GM19397 (cell line): ENCODE measurements at regions not wholly inside any gene's neighbourhood (a gene's known extent, or its start where the extent isn't known, plus 50 kb on each side); places are given as distances from the start of the nearest gene placed in this dataset.

Source experiments
- ATAC-seq: cut with Tn5 transposase; IDR thresholded peaks from one replicate; pipeline ENCODE4 v1.9.1; 2021; ENCODE audit warnings: mild to moderate bottlenecking, moderate library complexity; ENCODE audit not compliant: unreplicated experiment

DNA sequence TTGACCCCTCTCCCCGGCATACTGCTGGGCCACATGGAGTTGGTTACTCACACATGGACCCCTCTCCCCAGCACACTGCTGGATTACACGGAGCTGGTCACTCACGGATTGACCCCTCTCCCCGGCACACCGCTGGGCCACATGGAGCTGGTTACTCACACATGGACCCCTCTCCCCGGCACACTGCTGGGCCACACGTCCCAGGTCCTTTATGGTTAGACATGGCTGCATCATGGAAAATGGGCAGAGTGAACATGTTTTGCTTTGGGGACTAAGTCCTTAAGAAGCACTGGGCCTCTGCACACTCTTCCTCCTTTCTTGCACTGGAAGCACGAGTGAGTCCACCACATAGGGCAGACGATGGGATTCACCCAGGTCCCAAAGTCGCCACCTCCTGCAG is 102.1 kb upstream of the SHH start:
- ATAC-seq, result no peak

DNA sequence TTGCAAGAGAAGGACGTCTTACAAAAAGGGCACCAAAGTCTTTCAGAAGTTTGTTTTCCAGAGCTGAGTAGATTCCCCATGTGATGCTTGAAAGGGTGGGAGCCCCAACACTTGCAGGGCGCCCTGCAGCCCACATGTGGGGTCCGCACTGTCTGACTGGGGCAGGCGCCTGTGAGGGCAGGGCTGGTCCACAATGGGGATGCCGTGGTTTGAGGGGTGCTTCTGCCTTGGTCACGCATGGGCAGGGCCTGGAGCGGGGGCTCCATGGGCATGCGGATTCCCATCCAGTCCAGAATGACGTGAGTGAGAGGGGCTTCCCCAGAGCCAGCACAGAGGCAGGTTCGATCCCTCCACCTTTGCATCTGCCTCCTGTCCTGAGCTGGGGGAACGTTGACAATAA is 101.5 kb upstream of the SHH start:
- ATAC-seq, result no peak

DNA sequence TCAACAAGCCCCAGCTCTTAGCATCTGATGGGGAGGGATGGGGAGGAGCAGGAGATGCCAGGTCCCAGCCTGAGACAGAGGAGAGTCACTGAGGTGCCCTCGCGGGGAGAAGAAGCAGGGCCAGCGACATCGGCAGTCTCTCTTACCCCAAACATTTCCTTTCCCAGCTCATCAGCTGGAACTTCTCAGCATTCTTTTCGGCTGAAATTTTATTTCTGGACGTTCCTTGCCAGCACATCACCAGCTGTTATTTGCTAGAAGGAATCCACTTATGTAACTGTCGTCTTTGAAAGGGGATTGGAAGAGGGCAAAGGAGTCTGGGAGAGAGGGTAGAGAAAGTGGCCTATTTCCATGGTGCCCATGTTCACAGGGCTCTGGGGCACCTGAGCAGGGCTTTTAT is 101.0 kb upstream of the SHH start:
- no peak for ATAC-seq

DNA sequence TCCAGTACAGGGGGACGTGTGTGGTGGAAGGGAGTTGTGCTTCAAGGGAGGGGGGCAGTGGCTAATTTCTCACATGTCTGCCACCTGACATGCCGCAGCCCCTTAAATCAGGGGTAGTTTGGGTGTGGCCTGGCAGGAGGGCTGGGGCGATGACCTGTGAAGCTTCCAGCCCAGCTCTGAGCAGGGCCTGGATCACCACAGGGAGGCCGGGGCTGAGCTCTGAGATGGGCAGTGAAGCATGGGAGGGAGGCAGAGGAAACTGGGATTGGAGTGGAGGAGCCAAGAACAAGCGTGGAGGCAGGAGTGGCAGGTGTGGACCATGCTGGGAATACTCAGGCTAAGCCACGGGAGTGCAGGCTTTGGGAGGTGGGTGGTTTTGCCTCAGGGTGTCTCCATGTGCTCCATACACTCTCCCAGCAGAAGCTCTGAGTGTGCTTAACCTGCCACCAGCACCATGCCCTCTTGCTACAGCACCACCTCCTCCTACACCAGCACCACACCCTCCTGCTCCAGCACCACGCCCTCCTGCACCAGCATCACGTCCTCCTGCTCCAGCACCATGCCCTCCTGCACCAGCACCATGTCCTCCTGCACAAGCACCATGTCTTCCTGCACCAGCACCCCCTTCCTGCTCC is 99.3 kb upstream of the SHH start:
- ATAC-seq, result no peak

DNA sequence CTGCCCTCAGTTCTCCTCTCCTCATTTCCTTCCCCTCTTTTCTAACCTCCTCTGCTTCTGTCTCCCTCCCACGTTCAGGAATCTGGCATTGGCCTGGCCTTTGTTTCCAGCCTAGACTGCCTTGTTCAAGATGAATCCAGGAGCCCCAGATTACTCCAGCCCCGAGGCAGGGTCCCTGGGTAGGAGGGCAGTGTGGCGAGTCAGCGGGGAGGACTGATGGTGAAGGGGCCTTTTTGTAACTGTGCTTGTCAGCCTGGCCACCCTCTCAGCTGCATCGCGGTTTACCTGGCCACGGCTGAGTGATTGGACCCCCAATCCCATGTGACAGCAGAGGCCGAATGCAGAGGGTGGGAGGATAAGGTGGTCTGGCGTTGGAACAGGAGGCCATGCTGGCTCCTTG is 96.1 kb upstream of the SHH start:
- ATAC-seq, result no peak

DNA sequence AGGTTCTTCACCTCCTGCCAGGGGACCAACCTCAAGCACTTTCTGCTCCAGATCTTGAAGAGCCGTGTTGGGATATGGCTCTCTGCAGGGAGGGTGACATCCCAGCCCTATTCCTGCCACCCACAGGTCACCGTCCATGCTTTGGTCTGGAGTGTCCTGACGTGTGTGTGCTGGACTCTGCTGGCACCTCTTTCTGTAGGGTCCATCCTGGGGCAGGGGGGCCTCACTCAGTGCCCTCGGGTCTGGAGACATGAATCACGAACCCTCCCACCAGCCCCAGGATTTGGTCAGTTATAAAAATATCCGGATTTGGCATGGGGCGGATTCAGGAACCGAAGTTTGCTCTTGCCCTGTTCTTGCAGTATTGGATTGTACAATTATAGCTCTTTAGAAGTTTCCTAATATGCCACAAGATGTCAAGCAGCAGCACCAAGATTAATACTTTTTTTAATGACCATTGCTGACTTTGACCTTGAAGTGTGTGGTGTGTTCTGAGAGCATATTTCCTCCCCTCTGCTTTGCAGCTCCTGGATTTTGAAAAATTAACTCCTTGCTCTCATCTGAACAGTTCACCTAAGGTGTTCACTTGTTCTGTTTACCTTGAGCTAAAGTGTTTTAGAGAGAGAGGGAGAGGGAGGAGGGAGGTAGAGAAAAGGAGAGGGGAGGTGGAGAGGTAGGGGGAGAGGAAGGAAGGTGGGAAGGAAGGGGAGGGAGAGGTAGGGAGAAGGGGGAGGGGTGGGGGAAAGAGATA is 95.4 kb upstream of the SHH start:
- ATAC-seq, result no peak

DNA sequence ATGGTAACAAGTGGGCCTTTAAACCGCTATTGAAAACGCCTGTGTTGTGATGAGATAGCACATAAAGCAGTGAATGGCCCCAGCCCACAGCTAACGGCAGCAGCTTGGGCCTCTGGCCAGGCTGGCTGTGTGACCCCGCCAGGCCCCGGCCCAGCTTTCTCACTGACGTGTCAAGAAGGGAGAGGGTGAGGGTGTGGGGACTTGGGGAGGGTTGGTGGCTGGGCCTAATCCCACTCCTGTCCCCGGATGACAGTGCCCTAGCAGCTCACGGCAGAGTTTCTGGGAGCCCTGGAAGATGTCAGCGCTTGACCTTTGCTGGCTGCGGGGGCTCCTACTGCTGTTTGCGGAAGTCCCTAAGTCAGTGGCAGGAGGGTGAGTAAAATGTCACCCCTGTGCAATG is 88.9 kb upstream of the SHH start:
- no peak for ATAC-seq

DNA sequence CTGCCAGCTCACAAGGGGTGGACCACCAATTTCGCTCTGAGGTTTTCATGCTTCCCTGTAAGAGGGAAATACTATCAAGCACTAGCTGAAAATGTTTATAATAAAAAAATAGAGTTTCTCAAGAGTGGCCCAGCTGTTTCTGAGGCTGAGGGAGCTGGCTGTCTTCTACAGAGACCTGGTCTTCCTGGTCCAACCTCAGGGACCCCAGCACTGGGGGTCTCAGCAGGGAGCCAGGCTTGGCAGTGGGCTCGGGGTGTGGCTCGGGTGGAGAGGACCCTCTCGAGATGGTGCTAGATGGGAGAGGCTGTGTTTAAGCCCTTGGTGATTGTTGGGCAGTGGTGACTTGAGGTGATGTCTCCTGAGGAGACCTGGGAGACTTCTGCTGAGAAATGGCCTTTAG is 87.3 kb upstream of the SHH start:
- no peak for ATAC-seq

DNA sequence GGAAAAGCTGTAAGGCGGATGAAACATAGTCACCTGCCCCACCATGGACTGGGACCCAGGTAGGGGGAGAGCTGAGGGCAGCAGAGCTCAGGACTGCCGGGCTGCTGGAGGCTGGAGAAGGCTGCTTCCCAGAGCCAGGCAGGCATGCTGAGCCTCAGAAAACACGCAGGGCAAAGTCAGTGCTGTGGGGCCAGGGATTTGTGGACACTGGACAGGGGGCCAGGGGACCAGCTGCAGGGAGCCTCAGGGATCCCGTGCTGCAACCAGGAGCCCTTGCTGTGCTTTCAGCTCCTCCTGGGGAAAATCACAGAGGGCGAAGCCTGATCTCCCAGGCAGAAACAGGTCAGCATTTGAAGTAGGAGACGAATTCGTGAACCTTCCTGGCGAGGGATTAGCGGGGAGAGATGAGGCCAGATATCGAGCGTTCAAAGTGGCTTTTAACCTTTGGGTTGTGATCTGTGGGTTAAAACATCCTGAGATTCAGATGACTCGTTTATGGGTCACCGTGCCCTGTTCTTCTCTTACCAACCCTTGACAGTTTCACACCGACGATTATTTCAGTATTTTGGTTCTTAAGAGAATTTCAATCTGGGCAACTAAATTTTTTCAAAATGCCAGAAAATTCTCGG is 85.6 kb upstream of the SHH start:
- no peak for ATAC-seq

DNA sequence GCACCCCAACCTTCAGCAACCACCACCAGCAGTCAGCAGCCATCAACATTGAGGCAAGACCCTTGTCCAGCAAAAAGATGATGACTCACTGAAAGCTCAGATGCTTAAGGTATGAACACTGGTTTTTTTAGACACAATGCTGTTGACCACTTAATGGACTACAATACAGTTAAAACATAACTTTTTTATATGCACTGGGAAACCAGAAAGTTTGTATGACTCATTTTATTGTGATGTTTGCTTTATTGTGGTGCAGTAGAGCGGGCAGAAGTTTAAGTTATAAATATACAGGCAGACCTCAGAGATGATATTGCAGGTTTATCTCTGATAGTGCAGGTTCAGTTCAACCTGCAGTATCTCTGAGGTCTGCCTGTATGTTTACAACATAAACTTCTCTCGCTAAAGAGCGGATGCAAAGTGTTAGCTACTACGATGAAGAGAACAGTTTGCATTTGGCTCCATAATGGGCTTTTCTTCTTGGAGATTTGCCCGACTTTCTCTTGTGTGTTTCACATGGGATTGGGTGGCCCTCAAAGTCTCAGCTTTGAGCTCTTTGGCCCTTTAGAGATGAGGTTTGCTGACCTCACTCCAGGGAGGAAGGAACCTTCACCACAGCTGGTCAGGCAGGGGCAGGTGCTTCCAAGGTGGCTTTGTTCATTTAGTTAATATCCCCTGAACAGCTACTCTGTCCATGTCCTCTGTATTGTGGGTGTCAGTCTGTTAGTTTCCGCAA is 84.4 kb upstream of the SHH start:
- ATAC-seq, result no peak

DNA sequence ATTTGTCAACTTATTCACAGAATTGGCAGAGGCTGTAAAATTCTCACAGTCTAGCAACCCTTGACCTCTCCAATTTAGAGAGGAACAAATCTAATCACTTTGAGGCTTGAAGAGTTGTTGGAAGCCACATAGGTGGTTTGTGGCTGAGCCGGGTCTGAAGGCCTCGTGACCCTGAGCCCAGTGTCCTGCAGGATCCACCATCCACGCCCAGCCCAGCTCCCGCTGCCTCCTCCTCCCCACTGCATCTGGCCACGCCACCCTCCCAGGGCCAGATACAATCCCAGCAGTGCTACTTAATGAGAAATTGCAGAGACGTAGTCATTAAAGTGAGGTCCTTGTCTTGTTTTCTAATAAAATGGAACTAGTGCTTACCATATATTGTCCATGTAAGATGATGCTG is 81.4 kb upstream of the SHH start:
- no peak for ATAC-seq

DNA sequence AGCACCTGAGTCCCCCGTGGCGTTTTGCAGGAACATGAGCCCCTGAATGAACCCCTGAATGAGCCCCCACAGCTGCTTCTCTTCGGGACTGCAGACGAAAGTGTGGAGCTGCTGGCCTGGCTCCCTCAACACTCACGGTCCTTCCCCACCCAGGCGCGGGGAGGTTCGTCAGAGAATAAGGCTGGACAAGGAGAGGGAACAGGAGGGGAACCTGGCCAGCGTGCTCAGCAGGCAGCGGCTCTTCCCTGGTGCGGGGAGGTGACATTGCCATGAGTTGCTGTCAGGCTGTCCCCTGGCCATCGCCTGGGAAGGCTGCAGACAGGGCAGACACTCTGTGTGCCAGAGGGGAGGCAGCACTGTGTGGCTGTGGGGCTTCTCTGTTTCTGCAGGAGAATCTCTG is 80.9 kb upstream of the SHH start:
- no peak for ATAC-seq

DNA sequence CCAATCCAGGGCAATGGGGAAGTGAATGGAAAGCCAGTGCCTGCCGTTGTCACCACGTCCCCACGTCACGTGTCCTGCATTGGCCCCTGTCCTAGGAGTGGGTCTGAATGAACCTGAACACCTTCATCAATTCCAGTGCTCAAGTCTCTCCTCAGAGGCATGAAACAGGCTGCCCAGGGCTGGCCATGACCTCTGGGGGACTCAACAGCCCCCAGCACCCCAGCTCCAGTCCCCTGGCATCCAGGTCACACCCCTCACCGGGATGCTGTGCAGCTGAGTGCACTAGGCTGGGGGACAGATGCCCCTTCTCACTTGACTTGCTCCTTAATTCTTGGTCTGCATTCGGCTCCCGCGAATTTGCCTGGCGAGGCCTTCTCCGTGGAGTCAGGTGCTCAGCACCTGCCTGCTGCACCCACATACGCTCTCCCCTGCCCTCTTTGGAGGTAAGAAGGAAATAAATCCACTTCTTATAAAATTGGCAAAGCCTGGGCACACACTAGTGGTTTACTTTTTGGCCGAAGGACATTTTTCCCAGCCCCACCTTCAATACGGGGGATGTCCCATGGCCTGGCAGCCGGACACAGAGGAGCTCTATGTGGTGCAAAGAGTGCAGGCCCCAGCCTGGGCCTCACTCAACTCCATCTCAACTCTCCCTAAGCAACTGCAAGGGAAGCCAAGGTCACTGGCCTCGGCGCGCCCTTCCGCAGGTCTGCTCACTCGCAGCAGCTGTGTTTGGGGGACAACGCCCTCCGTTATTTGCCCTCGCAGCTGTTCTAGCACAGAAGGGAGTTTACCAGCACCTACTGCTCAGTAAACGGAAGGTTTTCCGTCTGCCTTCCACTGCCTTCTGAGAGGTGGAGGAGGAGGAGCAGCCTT is 77.6 kb upstream of the SHH start:
- no peak for ATAC-seq

DNA sequence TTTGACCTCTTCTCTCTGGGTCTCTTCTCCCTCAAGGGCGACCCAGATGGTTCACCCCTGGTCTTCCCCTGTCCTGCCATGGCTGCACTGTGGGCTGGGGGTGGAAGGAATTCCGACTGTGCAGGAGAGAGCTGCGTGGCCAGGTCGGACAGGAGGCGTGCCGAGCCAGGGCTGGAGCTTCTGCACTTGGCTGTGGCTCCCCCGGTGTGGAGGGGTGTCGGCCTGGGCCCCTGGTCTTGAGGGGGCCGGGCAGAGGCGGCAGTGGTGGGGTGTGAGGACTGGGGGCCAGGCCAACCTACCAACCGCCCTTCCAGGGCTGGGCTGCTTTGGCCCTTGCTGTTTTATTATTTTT is 74.9 kb upstream of the SHH start:
- ATAC-seq, result no peak

DNA sequence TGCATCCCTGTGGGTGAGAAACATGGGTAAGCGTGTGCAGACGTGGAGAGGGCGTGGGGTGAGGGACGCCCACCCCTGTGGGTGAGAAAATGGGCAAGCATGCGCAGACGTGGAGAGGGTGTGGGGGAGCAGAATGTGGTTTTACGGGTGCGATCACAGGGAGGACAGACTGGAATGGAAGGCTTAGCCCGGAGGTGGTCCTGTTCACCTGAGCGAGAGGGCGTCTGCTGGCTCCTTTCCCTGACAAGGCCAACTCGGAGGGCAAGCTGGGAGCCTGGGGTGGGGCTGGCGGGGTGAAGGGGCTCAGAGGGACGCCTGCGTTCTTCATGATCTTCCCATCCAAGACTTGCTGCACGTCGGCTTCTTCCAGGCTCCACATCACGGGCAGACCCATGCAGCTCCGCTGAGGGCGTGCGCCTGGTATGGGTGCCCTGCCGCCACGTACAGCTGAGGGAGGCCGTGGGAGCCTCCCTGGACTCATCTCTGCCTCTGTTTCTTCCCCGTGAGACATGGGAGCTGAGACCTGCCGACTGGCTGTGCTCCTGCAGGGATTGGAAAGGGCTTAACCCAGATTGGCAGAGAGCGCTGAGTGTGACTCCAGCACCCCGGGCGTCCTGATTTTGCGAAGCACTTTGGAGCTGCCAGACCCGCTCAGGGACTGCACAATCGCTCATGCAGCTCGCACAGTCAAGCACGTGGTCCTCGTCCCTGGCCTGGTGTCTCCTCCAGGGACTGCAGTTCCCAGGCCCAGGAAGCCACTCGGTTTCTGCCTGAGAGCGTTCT is 74.3 kb upstream of the SHH start:
- no peak for ATAC-seq

DNA sequence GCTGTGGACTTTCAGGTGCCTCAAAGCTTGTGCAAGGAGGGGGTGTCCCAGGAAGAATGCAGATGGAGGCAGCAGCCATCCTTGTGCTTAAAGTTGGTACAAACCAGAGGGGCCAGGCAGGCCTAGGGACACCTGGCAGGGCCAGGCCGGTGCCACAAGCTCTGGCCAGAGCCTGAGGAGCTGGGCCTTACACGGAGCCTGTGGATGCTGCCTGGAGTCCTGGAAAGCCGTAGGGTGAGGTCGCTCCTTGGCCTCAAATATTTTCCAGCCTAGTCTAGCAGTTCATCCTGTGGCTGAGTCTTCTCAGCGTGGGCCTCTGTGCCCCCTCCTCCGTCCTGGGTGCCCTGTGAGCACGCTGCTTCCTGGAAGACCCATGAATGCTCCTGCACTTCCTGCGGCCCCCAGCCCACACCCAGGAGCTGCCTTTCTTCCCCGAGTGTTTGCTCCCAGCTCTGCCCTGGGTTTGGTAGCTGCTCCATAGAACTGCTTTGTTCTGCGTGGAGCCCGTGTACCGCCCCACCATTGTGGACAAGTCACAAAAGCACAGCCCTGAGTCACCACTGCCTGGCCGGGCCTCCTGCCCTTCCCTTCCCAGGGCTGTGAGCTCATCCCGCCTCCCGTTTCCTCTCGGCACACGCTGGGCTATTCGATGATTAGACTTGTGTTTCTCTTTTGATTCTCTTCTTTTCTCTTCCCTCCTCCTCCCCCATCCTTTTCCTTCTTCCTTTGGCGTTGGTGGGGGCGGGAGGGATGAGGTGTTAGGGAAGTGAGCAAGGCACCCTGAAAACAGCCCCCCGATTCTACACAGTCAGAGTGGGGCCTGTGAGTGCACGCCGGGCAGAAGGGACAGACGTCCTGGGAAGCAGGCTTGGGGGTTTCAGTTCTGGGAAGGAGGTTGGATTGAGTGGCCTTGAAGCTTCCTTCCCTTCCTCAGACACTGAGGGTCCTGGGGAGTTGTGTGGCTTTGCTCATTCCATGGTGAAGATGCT is 73.2 kb upstream of the SHH start:
- ATAC-seq, result no peak

DNA sequence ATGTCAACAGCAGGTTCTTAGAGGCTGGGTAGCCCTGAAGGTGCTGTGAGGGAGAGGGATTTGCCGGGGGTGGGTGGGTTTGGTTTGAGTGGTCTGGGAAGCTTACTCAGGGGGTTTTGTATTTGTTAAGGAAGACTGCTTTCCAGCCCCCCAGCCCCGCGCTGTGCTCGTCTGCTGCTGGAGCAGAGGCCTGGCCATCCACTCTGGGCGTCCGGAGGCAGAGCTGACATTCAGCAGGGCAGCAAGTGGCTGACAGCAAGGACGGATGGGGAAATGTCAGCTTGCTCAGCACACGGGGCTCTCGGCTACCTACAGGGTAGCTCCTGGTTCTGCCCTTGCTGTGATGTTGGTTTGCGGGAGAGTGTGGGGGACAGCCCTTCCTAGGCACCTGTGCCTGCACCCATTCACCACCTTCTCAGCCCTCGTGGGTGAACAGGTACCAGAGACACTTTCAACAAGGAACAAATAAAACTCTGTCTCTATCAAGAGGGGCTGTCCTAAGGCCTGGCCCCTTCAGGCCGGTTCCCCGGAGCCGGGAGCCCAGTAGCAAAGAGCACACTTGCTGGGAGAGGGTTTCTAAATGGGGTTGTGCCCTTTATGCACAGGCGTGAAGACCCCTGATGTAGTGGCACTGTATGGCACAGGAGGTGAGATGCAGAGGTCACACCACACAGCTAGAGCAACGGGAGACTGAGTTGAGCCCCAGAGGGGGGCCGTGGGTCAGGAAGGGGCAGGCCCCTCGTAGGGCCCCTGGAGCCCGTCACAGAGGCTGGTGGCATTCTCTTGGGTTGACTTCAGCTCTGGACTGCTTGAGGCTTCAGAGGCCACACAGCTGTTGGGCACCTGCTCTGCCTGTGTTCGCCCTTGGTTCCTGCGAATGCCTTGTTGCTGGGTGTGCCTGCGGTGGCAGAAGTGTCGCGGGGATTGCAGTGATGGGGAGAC is 72.2 kb upstream of the SHH start:
- ATAC-seq, result no peak
